ENCODE measurements at regions not wholly inside any gene's neighbourhood (a gene's known extent, or its start where the extent isn't known, plus 50 kb on each side); places are given as distances from the start of the nearest gene placed in this dataset.

GRCh38 chr14:62125793-62126192 lies 363.6 kb downstream of the SNAPC1 start:
- ATAC-seq, result no peak
- no peaks in the 10 kb centered on the region for H3K4me1 ChIP-seq (ENCODE audit: low read depth)
- no peak for DNase-seq
- no peak for TF ChIP-seq CTCF (IDR thresholded peaks at IDR 0.05)
- H3K36me3 ChIP-seq (ENCODE audit: low read depth), result no peaks in the 10 kb centered on the region
- intact Hi-C loops (cut with DNase I, micrococcal nuclease), result loop anchor here in 1 of 2 donors (2.0 kb wide), 1 partner anchor 231 kb away; no protein-coding TSS in a partner anchor
- no peaks in the 10 kb centered on the region for H3K9me3 ChIP-seq
- H3K4me3 ChIP-seq, result no peak overlapping the region

- intact Hi-C loops (cut with DNase I, micrococcal nuclease), result loop anchor here in 1 of 2 donors (2.0 kb wide), 1 partner anchor 232 kb away; no protein-coding TSS in a partner anchor
- Histone ChIP-seq H3K4me1 (ENCODE audit: low read depth) (no peaks in the 10 kb centered on the region), H3K36me3 (ENCODE audit: low read depth) (no peaks in the 10 kb centered on the region), H3K9me3 (no peaks in the 10 kb centered on the region), H3K4me3 (no peak overlapping the region)
- peak in 1 of 3 donors; percentile 34 for DNase-seq
- peak; percentile 31 for TF ChIP-seq CTCF (IDR thresholded peaks at IDR 0.05)
- ATAC-seq, result peak; percentile 50
Observed at GRCh38 chr14:62126879-62127478, 364.8 kb downstream of the SNAPC1 start.

- no peak overlapping the region for H3K4me3 ChIP-seq
Observed at GRCh38 chr14:62130441-62130840, 368.2 kb downstream of the SNAPC1 start.

GRCh38 chr14:62133776-62134550 lies 371.7 kb downstream of the SNAPC1 start:
- no peak for DNase-seq
- H3K4me3 ChIP-seq, result no peak overlapping the region
- H3K9me3 ChIP-seq, result no peaks in the 10 kb centered on the region
- H3K36me3 ChIP-seq (ENCODE audit: low read depth), result no peaks in the 10 kb centered on the region
- no peaks in the 10 kb centered on the region for H3K4me1 ChIP-seq (ENCODE audit: low read depth)
- no peak for ATAC-seq
- no peak for TF ChIP-seq CTCF (IDR thresholded peaks at IDR 0.05)
- intact Hi-C loops (cut with DNase I, micrococcal nuclease), result no loop called here

More at GRCh38 chr14:62130441-62130840, 368.2 kb downstream of the SNAPC1 start:
- intact Hi-C loops (cut with DNase I, micrococcal nuclease), result no loop called here
- H3K36me3 ChIP-seq (ENCODE audit: low read depth), result no peaks in the 10 kb centered on the region
- no peak for TF ChIP-seq CTCF (IDR thresholded peaks at IDR 0.05)
- no peaks in the 10 kb centered on the region for H3K9me3 ChIP-seq
- no peaks in the 10 kb centered on the region for H3K4me1 ChIP-seq (ENCODE audit: low read depth)
- DNase-seq, result no peak
- no peak for ATAC-seq

- intact Hi-C loops (cut with DNase I, micrococcal nuclease), result no loop called here
- no peaks in the 10 kb centered on the region for H3K4me1 ChIP-seq (ENCODE audit: low read depth)
- H3K9me3 ChIP-seq, result no peaks in the 10 kb centered on the region
- no peak for TF ChIP-seq CTCF (IDR thresholded peaks at IDR 0.05)
- H3K4me3 ChIP-seq, result no peak overlapping the region
- DNase-seq (no peak), ATAC-seq (no peak)
- H3K36me3 ChIP-seq (ENCODE audit: low read depth), result no peaks in the 10 kb centered on the region
Observed at GRCh38 chr14:62138593-62138992, 376.4 kb downstream of the SNAPC1 start.
